ENCODE measurements at regions not wholly inside any gene's neighbourhood (a gene's known extent, or its start where the extent isn't known, plus 50 kb on each side); places are given as distances from the start of the nearest gene placed in this dataset.

DNA sequence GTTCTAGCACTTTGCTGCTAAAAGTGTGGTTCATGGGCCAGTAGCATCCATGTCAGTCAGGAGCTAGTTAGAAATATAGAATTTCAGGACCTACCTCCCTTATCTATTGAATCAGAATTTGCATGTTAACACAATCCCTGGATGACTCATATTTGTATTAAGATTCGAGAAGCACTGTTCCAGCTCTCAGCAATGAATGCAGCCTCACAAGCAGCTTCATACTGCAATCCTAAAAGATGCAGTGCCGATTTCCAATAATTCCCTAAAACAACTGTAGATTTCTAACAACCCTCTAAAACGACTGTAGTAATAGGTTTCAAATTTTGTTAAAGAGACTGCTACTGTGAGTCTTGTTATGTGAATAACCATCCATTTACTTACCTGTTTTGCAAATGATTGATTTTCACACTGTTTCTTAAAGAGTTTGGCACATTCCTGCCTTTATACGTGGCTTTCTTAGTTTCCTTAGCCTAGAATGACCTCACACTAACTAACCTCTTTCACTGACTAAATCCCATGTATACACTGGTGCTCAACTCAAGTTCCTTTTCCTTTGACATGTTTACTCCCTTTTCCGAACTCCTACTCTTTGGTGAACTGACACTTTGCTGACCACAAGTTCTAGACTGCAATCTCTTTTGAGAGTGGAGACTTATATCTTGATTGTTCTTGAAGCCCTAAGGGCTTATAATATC lies 511.8 kb downstream of the METTL15 start:
- no peak for DNase-seq (ENCODE audit: low read depth, low spot score)
- BruUV-seq (replicated peaks) = no TSS peak
- in situ Hi-C loops (cut with HindIII; ENCODE audit: low pct_unique_long_range_greater_than_20kb, low sequenced_read_pairs) = no loop called here

DNA sequence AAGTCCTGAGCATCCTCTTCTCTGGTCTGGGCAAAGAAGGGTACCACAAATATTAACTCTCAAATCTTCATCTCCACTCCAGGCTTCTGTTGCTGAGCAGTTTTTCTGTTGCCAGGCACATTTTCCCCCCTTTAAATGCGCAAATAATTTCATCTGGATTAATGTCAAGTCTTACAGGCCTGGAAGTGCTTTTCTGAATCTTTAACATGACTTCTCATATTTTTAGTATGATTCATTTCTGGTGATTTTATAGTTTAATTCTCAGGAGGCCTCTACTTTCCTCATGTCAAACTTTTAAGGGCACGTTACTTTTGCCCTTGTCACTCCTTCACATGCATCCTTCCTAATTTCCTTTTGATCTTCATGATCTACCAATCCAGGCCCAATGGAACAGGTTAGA lies 510.2 kb downstream of the METTL15 start:
- ChIA-PET POLR2A (no interaction called here), CTCF (no interaction called here)
- no peak for TF ChIP-seq SIN3A (IDR thresholded peaks at IDR 0.05; ENCODE audit: borderline replicate concordance, insufficient read depth, low read depth, low read length)
- no peak for TF ChIP-seq POLR2AphosphoS5 (IDR thresholded peaks at IDR 0.05; ENCODE audit: low read depth, low read length)
- no peak for TF ChIP-seq TCF7L2 (IDR thresholded peaks at IDR 0.05; ENCODE audit: low read depth, low read length)
- TF ChIP-seq, protein P1, sequence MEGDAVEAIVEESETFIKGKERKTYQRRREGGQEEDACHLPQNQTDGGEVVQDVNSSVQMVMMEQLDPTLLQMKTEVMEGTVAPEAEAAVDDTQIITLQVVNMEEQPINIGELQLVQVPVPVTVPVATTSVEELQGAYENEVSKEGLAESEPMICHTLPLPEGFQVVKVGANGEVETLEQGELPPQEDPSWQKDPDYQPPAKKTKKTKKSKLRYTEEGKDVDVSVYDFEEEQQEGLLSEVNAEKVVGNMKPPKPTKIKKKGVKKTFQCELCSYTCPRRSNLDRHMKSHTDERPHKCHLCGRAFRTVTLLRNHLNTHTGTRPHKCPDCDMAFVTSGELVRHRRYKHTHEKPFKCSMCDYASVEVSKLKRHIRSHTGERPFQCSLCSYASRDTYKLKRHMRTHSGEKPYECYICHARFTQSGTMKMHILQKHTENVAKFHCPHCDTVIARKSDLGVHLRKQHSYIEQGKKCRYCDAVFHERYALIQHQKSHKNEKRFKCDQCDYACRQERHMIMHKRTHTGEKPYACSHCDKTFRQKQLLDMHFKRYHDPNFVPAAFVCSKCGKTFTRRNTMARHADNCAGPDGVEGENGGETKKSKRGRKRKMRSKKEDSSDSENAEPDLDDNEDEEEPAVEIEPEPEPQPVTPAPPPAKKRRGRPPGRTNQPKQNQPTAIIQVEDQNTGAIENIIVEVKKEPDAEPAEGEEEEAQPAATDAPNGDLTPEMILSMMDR (IDR thresholded peaks at IDR 0.05) = no peak
- TF ChIP-seq, protein P2, sequence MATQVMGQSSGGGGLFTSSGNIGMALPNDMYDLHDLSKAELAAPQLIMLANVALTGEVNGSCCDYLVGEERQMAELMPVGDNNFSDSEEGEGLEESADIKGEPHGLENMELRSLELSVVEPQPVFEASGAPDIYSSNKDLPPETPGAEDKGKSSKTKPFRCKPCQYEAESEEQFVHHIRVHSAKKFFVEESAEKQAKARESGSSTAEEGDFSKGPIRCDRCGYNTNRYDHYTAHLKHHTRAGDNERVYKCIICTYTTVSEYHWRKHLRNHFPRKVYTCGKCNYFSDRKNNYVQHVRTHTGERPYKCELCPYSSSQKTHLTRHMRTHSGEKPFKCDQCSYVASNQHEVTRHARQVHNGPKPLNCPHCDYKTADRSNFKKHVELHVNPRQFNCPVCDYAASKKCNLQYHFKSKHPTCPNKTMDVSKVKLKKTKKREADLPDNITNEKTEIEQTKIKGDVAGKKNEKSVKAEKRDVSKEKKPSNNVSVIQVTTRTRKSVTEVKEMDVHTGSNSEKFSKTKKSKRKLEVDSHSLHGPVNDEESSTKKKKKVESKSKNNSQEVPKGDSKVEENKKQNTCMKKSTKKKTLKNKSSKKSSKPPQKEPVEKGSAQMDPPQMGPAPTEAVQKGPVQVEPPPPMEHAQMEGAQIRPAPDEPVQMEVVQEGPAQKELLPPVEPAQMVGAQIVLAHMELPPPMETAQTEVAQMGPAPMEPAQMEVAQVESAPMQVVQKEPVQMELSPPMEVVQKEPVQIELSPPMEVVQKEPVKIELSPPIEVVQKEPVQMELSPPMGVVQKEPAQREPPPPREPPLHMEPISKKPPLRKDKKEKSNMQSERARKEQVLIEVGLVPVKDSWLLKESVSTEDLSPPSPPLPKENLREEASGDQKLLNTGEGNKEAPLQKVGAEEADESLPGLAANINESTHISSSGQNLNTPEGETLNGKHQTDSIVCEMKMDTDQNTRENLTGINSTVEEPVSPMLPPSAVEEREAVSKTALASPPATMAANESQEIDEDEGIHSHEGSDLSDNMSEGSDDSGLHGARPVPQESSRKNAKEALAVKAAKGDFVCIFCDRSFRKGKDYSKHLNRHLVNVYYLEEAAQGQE (IDR thresholded peaks at IDR 0.05; ENCODE audit: insufficient read depth in 1 of 2, low read depth in 2 of 2, low read length in 1 of 2) = no peak
- no TSS peak for BruUV-seq (replicated peaks)
- Histone ChIP-seq H3K4me3 (ENCODE audit: low read depth in 2 of 2, low read length in 2 of 2) (no peak overlapping the region), H3K27ac (ENCODE audit: low read length) (no peak overlapping the region), H3K9me3 (ENCODE audit: control insufficient read depth, insufficient read depth, low read depth, low read length) (no peaks in the 10 kb centered on the region), H3K36me3 (ENCODE audit: control insufficient read depth, insufficient read depth, low read length) (no peaks in the 10 kb centered on the region), H3K4me1 (ENCODE audit: control insufficient read depth, insufficient read depth, low read length) (no peaks in the 10 kb centered on the region), H3K27me3 (ENCODE audit: control insufficient read depth, insufficient read depth, low read length) (no peaks in the 10 kb centered on the region)
- ATAC-seq (no peak), DNase-seq (ENCODE audit: low read depth, low spot score) (no peak)
- intact Hi-C loops (cut with micrococcal nuclease; ENCODE audit: unreplicated experiment) = no loop called here
- in situ Hi-C loops (cut with HindIII; ENCODE audit: low pct_unique_long_range_greater_than_20kb, low sequenced_read_pairs) = no loop called here

More for the DNA sequence above, 511.8 kb downstream of the METTL15 start:
- Histone ChIP-seq H3K27ac (ENCODE audit: low read length) (no peak overlapping the region), H3K4me3 (ENCODE audit: low read depth in 2 of 2, low read length in 2 of 2) (no peak overlapping the region), H3K4me1 (ENCODE audit: control insufficient read depth, insufficient read depth, low read length) (no peaks in the 10 kb centered on the region), H3K36me3 (ENCODE audit: control insufficient read depth, insufficient read depth, low read length) (no peaks in the 10 kb centered on the region), H3K27me3 (ENCODE audit: control insufficient read depth, insufficient read depth, low read length) (no peaks in the 10 kb centered on the region), H3K9me3 (ENCODE audit: control insufficient read depth, insufficient read depth, low read depth, low read length) (no peaks in the 10 kb centered on the region)
- TF ChIP-seq SIN3A (IDR thresholded peaks at IDR 0.05; ENCODE audit: borderline replicate concordance, insufficient read depth, low read depth, low read length) (no peak), TCF7L2 (IDR thresholded peaks at IDR 0.05; ENCODE audit: low read depth, low read length) (no peak), POLR2AphosphoS5 (IDR thresholded peaks at IDR 0.05; ENCODE audit: low read depth, low read length) (no peak)
- TF ChIP-seq, protein P2 (IDR thresholded peaks at IDR 0.05; ENCODE audit: insufficient read depth in 1 of 2, low read depth in 2 of 2, low read length in 1 of 2) = no peak
- TF ChIP-seq, protein P1 (IDR thresholded peaks at IDR 0.05) = no peak
- POLR2A ChIA-PET = no interaction called here
- intact Hi-C loops (cut with micrococcal nuclease; ENCODE audit: unreplicated experiment) = no loop called here
- CTCF ChIA-PET = no interaction called here
- ATAC-seq = no peak
